Gastroesophageal sphincter (tissue), 3 donors: ENCODE measurements at regions not wholly inside any gene's neighbourhood (a gene's known extent, or its start where the extent isn't known, plus 50 kb on each side); places are given as distances from the start of the nearest gene placed in this dataset.

Experiments
- POLR2A ChIP-seq, 2 donors: fragments of 450-650 bp; IDR thresholded peaks; one replicate each; pipeline ENCODE4 v1.6.1; 2017; ENCODE audit warnings: antibody characterized with exemption in 2 of 2, mild to moderate bottlenecking in 2 of 2, moderate library complexity in 1 of 2
- TF ChIP-seq, protein P1 (sequence below), 4 experiments: fragments of 200-600 bp in 2 of 4; fragments of 450-650 bp in 2 of 4; sonication (generic) in 1 of 4; IDR thresholded peaks; one replicate each; pipeline ENCODE4 v1.5.1; 2017 to 2019; ENCODE audit warnings: antibody characterized with exemption in 4 of 4, mild to moderate bottlenecking in 2 of 4, moderate library complexity in 2 of 4

GRCh38 chr22:19592464-19592863 lies 68.3 kb upstream of the CLDN5 start:
- no peak for TF ChIP-seq POLR2A (IDR thresholded peaks at IDR 0.05)
- TF ChIP-seq, protein P1, sequence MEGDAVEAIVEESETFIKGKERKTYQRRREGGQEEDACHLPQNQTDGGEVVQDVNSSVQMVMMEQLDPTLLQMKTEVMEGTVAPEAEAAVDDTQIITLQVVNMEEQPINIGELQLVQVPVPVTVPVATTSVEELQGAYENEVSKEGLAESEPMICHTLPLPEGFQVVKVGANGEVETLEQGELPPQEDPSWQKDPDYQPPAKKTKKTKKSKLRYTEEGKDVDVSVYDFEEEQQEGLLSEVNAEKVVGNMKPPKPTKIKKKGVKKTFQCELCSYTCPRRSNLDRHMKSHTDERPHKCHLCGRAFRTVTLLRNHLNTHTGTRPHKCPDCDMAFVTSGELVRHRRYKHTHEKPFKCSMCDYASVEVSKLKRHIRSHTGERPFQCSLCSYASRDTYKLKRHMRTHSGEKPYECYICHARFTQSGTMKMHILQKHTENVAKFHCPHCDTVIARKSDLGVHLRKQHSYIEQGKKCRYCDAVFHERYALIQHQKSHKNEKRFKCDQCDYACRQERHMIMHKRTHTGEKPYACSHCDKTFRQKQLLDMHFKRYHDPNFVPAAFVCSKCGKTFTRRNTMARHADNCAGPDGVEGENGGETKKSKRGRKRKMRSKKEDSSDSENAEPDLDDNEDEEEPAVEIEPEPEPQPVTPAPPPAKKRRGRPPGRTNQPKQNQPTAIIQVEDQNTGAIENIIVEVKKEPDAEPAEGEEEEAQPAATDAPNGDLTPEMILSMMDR (IDR thresholded peaks at IDR 0.05), result no peak
